Mammary epithelial cell (primary cell): ENCODE measurements at regions not wholly inside any gene's neighbourhood (a gene's known extent, or its start where the extent isn't known, plus 50 kb on each side); places are given as distances from the start of the nearest gene placed in this dataset.

Source experiments
- CTCF ChIP-seq, 2 donors: IDR thresholded peaks in 1 of 2; conservative IDR thresholded peaks in 1 of 2; 2 replicates each; pipeline ENCODE4 v1.5.1; 2011 to 2012; ENCODE audit warnings: inconsistent platforms in 2 of 2, low read length in 2 of 2, mild to moderate bottlenecking in 2 of 2, control low read depth in 1 of 2, low read depth in 1 of 2; ENCODE audit not compliant: insufficient read depth in 1 of 2; ENCODE audit errors: extremely low read depth in 1 of 2
- EZH2 ChIP-seq: IDR thresholded peaks from 2 replicates; pipeline ENCODE4 v1.6.1; 2012; ENCODE audit warnings: low read length, inconsistent platforms, borderline replicate concordance

GRCh38 chr3:22898558-22898957 is 304.6 kb upstream of the UBE2E2 start:
- TF ChIP-seq EZH2, result no peak
- TF ChIP-seq CTCF (conservative IDR thresholded peaks at IDR 0.05 in 1 of 2, IDR thresholded peaks at IDR 0.05 in 1 of 2; ENCODE audit: extremely low read depth in 1 of 2, insufficient read depth in 1 of 2, low read depth in 1 of 2, low read length in 2 of 2), result no peak
